PC-9 (cell line): ENCODE measurements at regions not wholly inside any gene's neighbourhood (a gene's known extent, or its start where the extent isn't known, plus 50 kb on each side); places are given as distances from the start of the nearest gene placed in this dataset.

Experiments
- CTCF ChIP-seq: fragments of 200-600 bp; sonication (generic); conservative IDR thresholded peaks from 2 replicates; pipeline ENCODE4 v1.6.1; 2017; ENCODE audit warnings: mixed run types, antibody characterized with exemption, mild to moderate bottlenecking, moderate library complexity
- EZH2 ChIP-seq: fragments of 200-600 bp; sonication (generic); IDR thresholded peaks from 2 replicates; pipeline ENCODE4 v1.8.0; 2017; ENCODE audit warnings: antibody characterized with exemption, low read depth

GRCh38 chr7:69464035-69464434 lies 134.2 kb upstream of the AUTS2 start:
- TF ChIP-seq CTCF (no peak), EZH2 (no peak)
